ENCODE measurements at regions not wholly inside any gene's neighbourhood (a gene's known extent, or its start where the extent isn't known, plus 50 kb on each side); places are given as distances from the start of the nearest gene placed in this dataset.

DNA sequence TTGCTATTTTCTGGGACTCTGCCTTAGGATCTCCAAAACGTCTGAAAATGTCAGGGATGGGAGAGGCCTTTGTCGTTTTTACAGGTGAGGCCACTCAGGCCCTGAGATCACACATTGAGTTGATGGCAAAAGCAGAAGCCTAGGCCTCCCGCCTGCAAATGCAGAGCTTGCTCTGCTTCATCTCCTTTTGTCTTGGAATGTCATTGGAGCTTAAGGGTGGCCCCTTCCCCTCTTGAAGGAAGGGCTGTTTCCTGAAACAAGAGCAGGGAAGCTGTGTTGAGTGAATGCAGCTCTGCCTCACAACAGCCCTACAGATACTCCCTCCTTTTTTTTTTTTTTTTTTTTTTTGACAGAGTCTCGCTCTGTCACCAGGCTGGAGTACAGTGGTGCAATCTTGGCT lies 123.5 kb downstream of the GLI2 start:
- TF ChIP-seq CTCF (conservative IDR thresholded peaks at IDR 0.05) (no peak), EZH2 (IDR thresholded peaks at IDR 0.05; ENCODE audit: low read depth) (no peak)
